OCI-LY1 (cell line): ENCODE measurements at regions not wholly inside any gene's neighbourhood (a gene's known extent, or its start where the extent isn't known, plus 50 kb on each side); places are given as distances from the start of the nearest gene placed in this dataset.

ENCODE experiments used
- EZH2 ChIP-seq: fragments of 200-600 bp; sonication (generic), shearing (Covaris generic); IDR thresholded peaks from 2 replicates; pipeline ENCODE4 v1.8.0; 2017; ENCODE audit warnings: borderline replicate concordance, mixed run types, mild to moderate bottlenecking, antibody characterized with exemption, low read length, moderate library complexity, mixed read lengths
- TF ChIP-seq, protein P1 (sequence below): fragments of 200-600 bp; sonication (generic), shearing (Covaris generic); IDR thresholded peaks from 2 replicates; pipeline ENCODE4 v1.5.1; 2017; ENCODE audit warnings: mild to moderate bottlenecking, antibody characterized with exemption, low read length, moderate library complexity, mixed read lengths

DNA sequence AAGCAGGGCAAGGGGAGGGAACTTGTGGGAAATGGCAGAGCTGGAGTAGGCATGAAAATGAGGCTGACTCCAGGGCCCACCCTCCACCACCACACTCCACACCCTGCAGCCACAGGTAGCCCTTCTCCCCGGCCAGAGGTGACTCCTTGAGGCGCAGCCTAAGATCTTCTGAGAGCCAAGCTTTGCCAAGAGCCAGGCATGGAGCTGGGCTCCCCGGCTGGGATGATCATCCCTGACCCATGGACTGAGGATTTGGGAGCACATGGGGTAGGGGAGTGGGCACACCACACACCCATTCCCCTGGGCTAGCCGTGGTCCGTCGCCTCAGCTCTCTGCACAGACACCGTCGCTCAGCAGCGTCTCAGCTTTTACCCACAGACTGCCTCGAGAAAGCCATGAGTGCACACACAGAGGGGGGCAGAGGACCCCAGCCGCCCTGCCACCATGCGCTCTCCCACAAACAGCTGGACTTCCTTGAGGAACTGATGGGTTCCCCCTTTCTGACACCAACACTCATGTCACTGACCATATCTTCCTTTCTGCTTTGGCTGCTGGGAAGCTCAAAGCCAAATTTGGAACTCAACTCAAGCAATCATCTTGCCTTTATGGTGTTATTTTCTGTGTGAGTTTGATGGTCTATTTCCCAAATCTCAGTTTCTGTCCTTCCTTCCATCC, 123.6 kb upstream of the RUNX3 start:
- TF ChIP-seq, protein P1, sequence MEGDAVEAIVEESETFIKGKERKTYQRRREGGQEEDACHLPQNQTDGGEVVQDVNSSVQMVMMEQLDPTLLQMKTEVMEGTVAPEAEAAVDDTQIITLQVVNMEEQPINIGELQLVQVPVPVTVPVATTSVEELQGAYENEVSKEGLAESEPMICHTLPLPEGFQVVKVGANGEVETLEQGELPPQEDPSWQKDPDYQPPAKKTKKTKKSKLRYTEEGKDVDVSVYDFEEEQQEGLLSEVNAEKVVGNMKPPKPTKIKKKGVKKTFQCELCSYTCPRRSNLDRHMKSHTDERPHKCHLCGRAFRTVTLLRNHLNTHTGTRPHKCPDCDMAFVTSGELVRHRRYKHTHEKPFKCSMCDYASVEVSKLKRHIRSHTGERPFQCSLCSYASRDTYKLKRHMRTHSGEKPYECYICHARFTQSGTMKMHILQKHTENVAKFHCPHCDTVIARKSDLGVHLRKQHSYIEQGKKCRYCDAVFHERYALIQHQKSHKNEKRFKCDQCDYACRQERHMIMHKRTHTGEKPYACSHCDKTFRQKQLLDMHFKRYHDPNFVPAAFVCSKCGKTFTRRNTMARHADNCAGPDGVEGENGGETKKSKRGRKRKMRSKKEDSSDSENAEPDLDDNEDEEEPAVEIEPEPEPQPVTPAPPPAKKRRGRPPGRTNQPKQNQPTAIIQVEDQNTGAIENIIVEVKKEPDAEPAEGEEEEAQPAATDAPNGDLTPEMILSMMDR = no peak
- TF ChIP-seq EZH2 = no peak
